Activated T-cell treated with anti-CD3 and anti-CD28 coated beads, Interleukin-2, amount 50 U/mL, for 24 hours (primary cell): ENCODE measurements at regions not wholly inside any gene's neighbourhood (a gene's known extent, or its start where the extent isn't known, plus 50 kb on each side); places are given as distances from the start of the nearest gene placed in this dataset.
"Not testable (repeated sequence)": the region's sequence is repeated elsewhere in the genome, so short reads cannot be mapped to it uniquely, and the experiment has no call there.

ENCODE experiments used
- DNase-seq: peaks from one replicate; pipeline ENCODE4 v3.0.0-alpha.2; 2020
- H3K27ac Mint-ChIP-seq: 2 replicates; pipeline ENCODE4 v1.8.0; 2020; ENCODE audit warnings: mild to moderate bottlenecking, mixed read lengths
- H3K27me3 Mint-ChIP-seq: 2 replicates; pipeline ENCODE4 v1.8.0; 2020; ENCODE audit warnings: mixed read lengths
- H3K36me3 Mint-ChIP-seq: 2 replicates; pipeline ENCODE4 v1.8.0; 2020; ENCODE audit warnings: low read depth, mixed read lengths
- H3K4me1 Mint-ChIP-seq: 2 replicates; pipeline ENCODE4 v1.8.0; 2020; ENCODE audit warnings: low read depth, mixed read lengths
- H3K4me3 Mint-ChIP-seq: 2 replicates; pipeline ENCODE4 v1.8.0; 2020; ENCODE audit warnings: mild to moderate bottlenecking, moderate library complexity, mixed read lengths
- H3K9me3 Mint-ChIP-seq: 2 replicates; pipeline ENCODE4 v1.8.0; 2020; ENCODE audit warnings: mixed read lengths

DNA sequence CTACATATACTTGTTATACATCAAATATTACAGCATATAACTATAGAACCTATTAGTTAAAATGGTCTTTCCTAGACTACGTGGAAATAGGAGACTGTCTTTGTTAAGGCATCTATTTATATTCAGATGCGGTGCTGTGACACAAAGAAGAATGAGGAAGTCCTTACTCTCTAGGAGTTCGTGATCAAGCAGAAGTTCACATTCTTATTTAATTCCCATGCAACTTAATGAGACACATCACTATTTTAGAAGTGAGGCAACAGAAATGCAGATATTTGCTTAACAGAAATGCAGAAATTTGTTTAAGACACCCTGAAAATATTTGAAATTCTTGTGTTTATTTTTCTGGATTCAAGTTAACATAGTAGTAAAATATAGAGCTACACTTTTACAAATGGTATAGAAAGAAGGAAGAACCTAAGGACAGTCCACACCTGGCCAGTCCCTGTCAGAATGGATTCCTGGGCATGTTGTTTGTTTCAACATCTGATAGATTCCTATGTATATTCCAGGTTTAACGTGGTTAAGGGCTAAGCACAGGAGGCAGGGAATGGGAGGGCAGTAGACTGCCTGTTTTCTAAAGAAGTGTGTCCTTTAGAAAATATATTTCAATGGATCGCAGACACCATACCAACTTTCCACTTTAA is 70.6 kb upstream of the NXPH1 start:
- H3K4me3 Mint-ChIP-seq, result no peak overlapping the region
- no peaks in the 10 kb centered on the region for H3K36me3 Mint-ChIP-seq
- no peak for DNase-seq
- H3K27ac Mint-ChIP-seq, result no peak overlapping the region
- peaks cover 29% of the 10 kb centered on the region for H3K27me3 Mint-ChIP-seq
- no peaks in the 10 kb centered on the region for H3K9me3 Mint-ChIP-seq
- no peaks in the 10 kb centered on the region for H3K4me1 Mint-ChIP-seq

DNA sequence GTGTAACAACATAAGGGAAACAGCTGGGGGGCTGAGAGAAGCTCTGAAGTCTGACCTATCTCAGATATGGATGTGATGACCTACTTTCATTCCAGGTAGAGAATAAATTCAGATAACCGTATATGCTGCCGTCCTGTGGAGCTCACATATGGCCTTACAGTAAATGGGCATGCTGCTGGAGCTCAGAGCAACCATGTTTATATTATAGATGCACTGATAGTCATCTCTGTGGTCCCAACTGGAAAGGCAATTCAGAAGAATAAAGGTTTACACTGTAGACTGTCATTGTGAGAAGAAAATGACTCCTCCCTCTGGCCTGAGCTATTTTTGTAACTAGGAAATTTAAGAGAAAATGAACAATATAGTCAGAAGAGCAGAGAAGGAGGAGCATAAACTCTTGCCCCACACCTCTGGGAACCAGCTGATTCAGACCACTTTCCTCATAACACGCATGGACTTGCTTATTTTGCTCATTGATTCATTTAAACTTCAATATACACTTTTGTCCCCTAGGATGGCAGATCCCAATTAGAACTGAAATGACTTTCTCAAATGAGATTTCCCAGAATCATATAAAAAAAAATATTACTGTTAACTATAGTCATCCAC is 69.9 kb upstream of the NXPH1 start:
- DNase-seq, result no peak
- Mint-ChIP-seq H3K9me3 (no peaks in the 10 kb centered on the region), H3K4me3 (no peak overlapping the region), H3K4me1 (no peaks in the 10 kb centered on the region), H3K36me3 (no peaks in the 10 kb centered on the region), H3K27ac (no peak overlapping the region), H3K27me3 (peaks cover 28% of the 10 kb centered on the region)

DNA sequence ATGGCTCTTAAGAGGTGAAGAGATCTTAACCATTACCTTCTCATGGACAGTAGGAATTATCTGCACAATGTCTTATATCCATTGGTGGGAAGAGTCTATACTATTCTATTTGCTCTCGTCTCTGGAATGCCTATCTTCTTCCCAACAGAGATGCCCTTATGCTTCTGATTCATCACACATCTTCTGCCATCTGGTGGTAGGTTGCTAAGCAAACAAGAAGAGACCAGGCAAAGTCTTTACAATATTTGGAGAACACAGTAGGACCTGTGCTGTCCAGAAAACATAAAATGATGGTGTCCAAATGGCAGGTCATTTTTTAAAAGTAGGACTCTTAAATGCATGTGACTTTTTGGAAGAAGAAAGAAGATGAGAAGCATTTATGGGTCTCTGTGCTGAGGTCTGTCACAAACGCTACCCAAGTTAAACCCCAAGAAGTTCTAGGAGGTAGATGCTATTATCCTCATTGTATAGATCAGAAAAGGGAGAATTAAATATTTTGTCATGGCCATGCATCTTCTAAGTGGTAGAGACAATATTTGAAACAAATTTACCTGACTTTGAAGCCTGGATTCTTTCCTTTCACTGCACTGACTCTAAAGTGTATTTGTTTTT is 67.8 kb upstream of the NXPH1 start:
- H3K4me1 Mint-ChIP-seq, result no peaks in the 10 kb centered on the region
- no peak overlapping the region for H3K27ac Mint-ChIP-seq
- peaks cover 20% of the 10 kb centered on the region for H3K27me3 Mint-ChIP-seq
- H3K4me3 Mint-ChIP-seq, result no peak overlapping the region
- no peaks in the 10 kb centered on the region for H3K9me3 Mint-ChIP-seq
- no peak for DNase-seq
- H3K36me3 Mint-ChIP-seq, result no peaks in the 10 kb centered on the region

DNA sequence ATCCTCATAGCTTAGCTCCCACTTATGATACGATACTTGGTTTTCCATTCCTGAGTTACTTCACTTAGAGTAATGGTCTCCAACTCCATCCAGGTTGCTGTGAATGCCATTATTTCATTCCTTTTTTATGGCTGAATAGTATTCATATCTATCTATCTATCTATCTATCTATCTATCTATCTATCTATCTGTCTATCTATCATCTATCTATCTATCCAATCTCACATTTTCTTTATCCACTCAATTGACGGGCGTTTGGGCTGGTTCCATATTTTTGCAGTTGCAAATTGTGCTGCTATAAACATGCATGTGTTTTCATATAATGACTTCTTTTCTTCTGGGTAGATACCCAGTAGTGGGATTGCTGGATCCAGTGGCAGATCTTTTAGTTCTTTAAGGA is 65.4 kb upstream of the NXPH1 start:
- H3K27ac Mint-ChIP-seq, H3K4me1 Mint-ChIP-seq, H3K4me3 Mint-ChIP-seq, H3K36me3 Mint-ChIP-seq, DNase-seq, H3K9me3 Mint-ChIP-seq: not testable (repeated sequence)
- H3K27me3 Mint-ChIP-seq, result peaks cover 25% of the 10 kb centered on the region

DNA sequence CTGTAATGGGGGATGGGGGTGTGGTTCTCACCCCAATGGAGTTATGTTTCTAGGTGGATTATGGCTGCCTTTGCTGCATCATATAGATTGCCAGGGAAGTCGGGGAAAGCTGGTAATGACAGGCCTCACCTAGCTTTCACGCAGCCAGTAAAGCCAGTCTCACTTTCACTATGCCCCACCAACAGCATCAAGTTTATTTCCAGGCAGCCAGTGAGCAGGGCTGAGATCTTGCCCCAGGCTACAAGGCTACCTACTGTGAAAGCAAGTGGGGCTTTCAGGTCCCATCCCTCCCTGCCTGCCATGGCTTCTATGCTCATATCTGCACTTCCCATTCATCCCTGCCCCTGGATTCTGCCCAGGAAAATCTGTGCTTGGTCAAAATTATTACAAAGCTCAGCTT is 61.7 kb upstream of the NXPH1 start:
- Mint-ChIP-seq H3K27ac (no peak overlapping the region), H3K27me3 (peaks cover 28% of the 10 kb centered on the region), H3K9me3 (no peaks in the 10 kb centered on the region), H3K36me3 (no peaks in the 10 kb centered on the region), H3K4me3 (no peak overlapping the region), H3K4me1 (no peaks in the 10 kb centered on the region)
- no peak for DNase-seq

DNA sequence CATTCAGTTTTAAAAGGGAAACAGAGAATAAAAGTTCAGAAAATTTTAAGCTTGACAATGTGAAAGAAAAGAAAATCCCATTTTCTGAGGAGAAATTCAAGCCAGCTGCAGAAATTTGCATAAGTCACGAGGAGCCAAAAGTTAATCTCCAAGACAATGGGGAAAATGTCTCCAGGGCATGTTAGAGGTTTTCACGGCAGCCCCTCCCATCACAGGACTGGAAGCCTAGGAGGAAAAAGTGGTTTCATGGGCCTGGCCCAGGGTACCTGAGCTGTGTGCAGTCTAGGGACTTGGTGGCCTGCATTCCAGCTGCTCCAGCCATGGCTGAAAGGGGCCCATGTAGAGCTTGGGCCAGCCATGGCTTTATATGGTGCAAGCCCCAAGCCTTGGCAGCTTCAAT is 59.6 kb upstream of the NXPH1 start:
- DNase-seq, result no peak
- Mint-ChIP-seq H3K36me3 (no peaks in the 10 kb centered on the region), H3K9me3 (no peaks in the 10 kb centered on the region), H3K27ac (no peak overlapping the region), H3K4me1 (no peaks in the 10 kb centered on the region), H3K27me3 (peaks cover 28% of the 10 kb centered on the region), H3K4me3 (no peak overlapping the region)

DNA sequence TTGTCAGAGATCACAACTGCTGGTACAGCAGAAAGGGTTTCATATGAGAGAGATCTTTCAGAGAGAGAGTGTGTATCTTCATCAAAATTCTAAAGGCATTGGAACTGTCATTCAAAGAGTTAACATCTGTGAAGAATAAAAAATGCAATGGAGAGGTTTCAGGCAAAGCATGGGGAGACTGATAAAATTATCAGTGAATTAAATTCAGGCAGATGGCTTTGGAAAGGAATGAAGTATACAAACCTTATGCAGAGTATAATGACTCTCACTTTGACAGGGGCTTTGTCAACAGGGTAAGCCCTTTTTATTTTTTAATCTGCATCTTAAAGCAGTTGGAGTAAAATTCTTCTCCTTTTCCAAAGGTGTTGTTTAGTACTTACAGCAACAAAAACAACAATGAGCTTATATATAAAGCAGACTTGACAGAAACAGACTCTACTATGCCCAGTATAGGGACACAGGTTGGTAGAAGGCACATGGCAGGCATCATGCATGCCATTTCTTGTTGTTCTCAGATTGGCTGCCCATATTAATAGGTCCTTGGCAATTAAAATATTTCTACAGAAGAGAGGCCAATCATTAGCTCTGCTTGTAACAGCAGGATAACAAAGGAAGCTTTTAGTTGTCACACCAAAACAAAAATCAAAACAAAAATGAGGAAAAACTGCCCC is 54.9 kb upstream of the NXPH1 start:
- no peaks in the 10 kb centered on the region for H3K4me1 Mint-ChIP-seq
- no peak overlapping the region for H3K27ac Mint-ChIP-seq
- H3K36me3 Mint-ChIP-seq, result no peaks in the 10 kb centered on the region
- no peaks in the 10 kb centered on the region for H3K9me3 Mint-ChIP-seq
- H3K4me3 Mint-ChIP-seq, result no peak overlapping the region
- H3K27me3 Mint-ChIP-seq, result peaks cover 14% of the 10 kb centered on the region
- no peak for DNase-seq

DNA sequence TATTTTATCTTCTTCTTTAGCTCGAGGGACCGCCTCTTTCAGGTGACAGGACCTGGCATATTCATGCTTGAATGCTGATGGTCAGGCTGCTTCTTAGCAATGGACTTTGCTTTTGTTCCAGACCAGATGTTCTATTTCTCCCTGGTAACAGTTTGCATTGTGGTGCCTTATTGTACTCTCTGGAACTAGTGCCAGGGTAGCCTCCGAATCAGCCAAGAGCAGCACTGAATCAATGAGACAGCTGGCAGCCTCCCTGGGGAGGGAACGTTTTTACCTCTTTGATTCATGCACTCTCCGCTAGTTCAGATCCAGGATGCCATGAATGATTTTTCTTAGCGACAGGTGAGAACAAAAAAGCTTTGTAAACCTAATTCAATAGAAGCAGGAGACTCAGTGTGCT is 54.1 kb upstream of the NXPH1 start:
- no peaks in the 10 kb centered on the region for H3K4me1 Mint-ChIP-seq
- peaks cover 11% of the 10 kb centered on the region for H3K27me3 Mint-ChIP-seq
- DNase-seq, result no peak
- H3K9me3 Mint-ChIP-seq, result no peaks in the 10 kb centered on the region
- H3K36me3 Mint-ChIP-seq, result no peaks in the 10 kb centered on the region
- no peak overlapping the region for H3K27ac Mint-ChIP-seq
- H3K4me3 Mint-ChIP-seq, result no peak overlapping the region

DNA sequence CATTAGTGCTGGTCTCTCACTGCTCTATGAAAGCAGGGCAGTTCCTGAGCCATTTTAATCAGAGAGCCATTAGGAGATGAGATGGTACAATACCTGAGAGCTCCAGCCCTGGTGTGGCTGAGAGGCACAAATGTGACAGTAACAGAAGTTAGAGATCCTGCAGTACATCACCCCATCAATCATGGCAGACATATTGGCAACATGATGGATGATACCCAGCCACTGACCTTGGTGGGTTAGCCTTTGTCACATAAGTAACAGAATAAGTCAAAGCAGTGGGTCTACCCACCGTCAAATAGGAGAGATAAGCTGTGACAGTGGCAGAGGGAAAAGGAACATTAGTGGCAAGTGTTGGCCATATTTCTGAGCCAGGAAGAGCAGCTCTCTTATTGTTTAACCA is 53.3 kb upstream of the NXPH1 start:
- no peaks in the 10 kb centered on the region for H3K9me3 Mint-ChIP-seq
- DNase-seq, result no peak
- H3K27ac Mint-ChIP-seq, result no peak overlapping the region
- H3K4me1 Mint-ChIP-seq, result no peaks in the 10 kb centered on the region
- H3K27me3 Mint-ChIP-seq, result peaks cover 9% of the 10 kb centered on the region
- no peaks in the 10 kb centered on the region for H3K36me3 Mint-ChIP-seq
- no peak overlapping the region for H3K4me3 Mint-ChIP-seq

DNA sequence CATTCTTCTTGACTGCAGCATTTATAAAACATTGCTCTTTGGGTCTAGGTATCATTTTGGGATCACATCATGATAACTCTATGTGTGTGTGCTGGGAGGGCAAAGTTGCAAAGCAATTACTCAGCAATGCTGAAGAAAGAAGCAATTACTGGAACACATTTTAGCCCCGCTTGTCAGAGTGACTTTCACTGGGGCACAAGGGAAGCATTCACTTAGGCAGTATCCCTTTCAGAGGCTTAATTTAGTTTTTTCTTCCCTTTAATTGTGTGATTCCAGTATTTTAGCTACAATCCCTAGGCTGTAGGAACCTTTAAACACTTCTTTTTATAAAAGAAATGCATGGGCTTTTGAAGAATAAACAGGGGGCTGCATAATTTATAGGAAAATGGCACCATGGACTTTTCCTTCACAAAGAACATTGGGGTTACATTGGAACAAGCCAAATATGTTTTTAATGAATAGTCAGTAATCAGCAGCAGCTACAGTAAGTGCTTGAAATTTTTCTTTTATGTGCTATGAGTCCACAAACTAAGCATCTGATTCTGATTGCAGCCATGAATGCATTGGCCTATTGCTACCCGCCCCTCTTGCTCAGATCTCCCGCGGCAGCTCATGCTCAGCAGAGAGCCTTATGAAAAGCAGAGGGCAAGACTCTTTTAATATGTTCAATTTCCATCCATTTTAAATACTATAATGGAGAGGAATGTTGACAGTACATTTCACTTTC is 51.2 kb upstream of the NXPH1 start:
- DNase-seq, result no peak
- Mint-ChIP-seq H3K27ac (no peak overlapping the region), H3K27me3 (peaks cover 8% of the 10 kb centered on the region), H3K9me3 (no peaks in the 10 kb centered on the region), H3K36me3 (no peaks in the 10 kb centered on the region), H3K4me3 (no peak overlapping the region), H3K4me1 (peaks cover 3% of the 10 kb centered on the region)
